ENCODE measurements at regions not wholly inside any gene's neighbourhood (a gene's known extent, or its start where the extent isn't known, plus 50 kb on each side); places are given as distances from the start of the nearest gene placed in this dataset.

GRCh38 chr4:143035661-143036060 lies 149.1 kb upstream of the USP38 start:
- TF ChIP-seq, protein P1, sequence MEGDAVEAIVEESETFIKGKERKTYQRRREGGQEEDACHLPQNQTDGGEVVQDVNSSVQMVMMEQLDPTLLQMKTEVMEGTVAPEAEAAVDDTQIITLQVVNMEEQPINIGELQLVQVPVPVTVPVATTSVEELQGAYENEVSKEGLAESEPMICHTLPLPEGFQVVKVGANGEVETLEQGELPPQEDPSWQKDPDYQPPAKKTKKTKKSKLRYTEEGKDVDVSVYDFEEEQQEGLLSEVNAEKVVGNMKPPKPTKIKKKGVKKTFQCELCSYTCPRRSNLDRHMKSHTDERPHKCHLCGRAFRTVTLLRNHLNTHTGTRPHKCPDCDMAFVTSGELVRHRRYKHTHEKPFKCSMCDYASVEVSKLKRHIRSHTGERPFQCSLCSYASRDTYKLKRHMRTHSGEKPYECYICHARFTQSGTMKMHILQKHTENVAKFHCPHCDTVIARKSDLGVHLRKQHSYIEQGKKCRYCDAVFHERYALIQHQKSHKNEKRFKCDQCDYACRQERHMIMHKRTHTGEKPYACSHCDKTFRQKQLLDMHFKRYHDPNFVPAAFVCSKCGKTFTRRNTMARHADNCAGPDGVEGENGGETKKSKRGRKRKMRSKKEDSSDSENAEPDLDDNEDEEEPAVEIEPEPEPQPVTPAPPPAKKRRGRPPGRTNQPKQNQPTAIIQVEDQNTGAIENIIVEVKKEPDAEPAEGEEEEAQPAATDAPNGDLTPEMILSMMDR (IDR thresholded peaks at IDR 0.05): no peak
- TF ChIP-seq POLR2A (IDR thresholded peaks at IDR 0.05): no peak
